M059J (cell line): ENCODE measurements at regions not wholly inside any gene's neighbourhood (a gene's known extent, or its start where the extent isn't known, plus 50 kb on each side); places are given as distances from the start of the nearest gene placed in this dataset.
"Not testable (repeated sequence)": the region's sequence is repeated elsewhere in the genome, so short reads cannot be mapped to it uniquely, and the experiment has no call there.

Experiments
- DNase-seq: peaks from one replicate; pipeline ENCODE4 v3.0.0-alpha.2; 2012; ENCODE audit warnings: low read depth

DNA sequence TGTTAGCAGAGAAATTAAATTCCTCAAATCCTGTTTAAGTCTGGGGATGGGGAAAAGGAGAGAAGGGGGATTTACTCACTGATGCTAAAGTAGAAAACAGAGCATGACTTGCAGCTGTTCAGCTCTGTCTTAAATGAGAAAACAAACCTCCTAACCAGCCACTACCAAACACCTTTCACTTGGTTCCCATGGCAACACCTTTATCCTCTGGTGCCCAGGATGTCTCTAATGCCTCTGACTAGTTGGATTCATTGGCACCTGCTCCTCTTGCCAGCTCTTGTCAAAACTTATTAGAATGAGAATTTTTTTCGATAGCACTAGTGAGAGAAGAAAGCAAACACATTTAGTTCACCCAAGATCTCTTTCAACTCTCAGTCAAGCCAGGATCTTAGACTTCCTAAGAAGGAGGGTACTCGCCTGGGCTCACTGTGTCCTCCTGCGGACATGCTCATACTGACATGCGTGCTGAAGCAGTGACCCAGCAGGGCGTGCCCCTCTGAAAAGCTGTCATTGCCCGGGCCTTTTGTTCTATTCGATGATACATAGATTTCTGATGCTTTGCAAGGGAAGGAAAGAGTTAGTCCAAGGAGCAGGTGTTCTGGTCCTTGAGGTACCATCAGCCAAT, 656.0 kb upstream of the CELF4 start:
- no peak for DNase-seq

DNA sequence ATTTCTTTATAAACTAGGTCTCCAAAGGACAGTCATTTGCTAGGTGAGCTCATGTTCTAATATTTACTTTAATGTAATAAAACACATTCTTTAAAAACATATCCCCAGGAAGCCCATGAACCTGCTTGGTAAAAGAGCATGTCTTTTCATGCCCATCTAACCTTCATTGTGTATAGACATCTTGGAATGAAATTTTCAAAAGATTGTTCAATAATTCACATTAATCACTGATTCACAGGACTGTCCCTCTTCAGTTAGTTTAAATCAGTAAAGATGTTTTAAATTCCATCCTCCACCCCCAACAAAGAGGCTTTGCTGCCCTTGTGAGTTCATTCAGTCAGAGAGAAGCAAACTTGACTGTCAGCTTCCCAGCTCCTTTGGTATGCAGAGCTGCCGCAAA, 633.4 kb upstream of the CELF4 start:
- DNase-seq = no peak

DNA sequence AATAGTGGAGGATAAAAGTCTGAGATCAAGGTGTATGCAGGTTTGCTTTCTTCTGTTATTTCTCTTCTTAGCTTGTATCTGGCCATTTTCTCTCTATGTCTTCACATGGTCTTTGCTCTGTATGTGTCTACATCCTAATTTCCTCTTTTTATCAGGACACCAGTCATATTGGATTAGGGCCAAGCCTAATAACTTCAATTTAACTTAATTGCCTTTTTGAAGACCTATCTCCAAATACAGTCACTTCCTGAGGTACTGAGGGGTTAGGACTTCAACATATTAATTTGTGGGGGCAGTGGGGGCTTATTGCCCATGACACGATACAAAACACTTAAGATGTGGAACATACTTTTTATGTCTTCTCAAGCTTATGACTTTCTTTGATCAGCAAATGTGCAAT, 632.9 kb upstream of the CELF4 start:
- DNase-seq = no peak

DNA sequence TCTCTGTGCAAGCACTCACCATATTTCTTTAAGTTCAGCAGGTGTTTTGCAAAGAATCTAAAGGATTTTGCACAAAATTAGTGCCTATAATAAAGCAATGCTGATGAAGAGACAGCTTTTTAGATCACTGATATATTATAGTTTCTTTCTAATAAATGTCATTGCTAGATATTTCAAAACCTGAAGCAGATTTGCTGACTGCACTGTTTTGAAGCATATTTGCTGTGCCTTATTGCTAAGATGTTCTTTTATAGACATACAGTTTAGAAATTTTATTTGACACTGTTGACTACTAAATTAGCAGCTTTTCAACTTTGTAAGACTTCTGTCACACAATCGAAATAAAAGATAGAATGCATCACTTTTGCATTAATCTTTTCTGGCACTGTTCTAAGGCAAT, 620.9 kb upstream of the CELF4 start:
- no peak for DNase-seq

DNA sequence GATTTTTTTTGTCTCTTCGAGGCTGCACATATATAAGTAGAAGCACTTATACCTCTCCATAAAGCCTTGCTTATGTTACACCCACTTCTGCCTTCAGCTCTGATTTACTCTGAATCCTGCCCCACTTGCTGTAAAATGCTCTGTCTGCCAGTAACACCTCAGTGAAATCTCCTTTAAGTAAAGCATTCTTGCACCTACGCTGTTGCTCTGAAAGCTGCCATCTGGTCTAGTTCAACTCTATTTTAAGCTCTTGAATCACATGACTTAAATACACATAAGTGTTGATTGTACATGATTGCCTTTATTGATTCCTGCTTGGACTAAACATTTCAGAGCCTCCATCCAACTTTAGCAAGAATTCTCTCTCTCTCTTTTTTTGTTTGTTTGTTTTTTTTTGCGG, 609.0 kb upstream of the CELF4 start:
- no peak for DNase-seq

DNA sequence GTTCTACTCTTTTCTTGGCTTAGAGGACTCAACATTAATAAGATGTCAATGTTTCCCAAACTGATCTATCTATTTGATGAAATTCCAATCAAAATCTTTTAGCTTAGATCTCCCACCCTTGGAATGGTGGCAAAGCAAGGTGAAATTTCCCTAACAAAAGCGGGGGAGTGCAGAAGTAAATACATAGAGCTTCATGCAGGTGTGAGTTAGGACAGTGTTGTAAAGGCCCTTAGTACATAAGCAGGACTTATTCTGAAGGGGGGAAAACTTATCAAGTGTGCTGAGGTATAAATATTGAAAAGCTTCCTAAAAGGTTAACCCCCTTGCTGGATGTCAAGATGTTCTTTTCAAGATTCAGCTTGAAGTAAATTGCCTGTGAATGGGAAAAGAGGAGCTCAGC, 608.6 kb upstream of the CELF4 start:
- DNase-seq = no peak

DNA sequence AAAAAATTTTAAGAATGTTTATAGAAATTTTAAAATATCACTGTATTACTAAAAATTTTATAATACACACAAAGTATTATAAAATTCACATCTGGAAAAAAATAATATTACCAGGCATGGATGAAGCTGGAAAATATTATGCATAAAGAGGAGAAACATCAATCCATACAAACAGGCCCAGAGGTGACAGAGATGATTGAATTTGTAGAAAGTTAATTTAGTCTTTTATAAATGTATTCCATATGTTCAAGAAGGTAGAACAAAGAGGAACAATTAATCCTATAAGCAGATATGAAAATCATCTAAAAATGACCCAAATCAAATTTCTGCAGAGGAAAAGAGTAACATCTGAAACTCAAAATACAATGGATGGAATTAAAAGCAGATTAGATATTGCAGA, 605.2 kb upstream of the CELF4 start:
- DNase-seq = no peak

DNA sequence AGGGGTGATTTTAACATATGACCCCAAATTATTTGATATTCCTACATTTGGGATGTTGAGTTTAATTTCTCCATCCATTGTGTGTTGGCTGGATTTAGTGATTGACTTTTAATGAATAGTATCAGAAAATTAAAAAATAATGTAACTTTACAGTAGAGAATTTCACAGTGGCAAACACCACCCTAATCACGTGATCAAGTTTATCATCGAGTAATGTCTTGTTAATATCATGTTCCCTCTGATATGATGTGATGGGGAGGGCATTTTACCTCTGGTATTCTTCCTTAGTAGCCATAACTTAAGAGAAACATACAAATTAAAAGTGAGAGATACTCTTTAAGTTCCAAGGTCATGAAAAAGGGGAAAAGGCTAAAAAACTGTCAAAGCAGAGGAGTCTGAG, 602.0 kb upstream of the CELF4 start:
- no peak for DNase-seq

DNA sequence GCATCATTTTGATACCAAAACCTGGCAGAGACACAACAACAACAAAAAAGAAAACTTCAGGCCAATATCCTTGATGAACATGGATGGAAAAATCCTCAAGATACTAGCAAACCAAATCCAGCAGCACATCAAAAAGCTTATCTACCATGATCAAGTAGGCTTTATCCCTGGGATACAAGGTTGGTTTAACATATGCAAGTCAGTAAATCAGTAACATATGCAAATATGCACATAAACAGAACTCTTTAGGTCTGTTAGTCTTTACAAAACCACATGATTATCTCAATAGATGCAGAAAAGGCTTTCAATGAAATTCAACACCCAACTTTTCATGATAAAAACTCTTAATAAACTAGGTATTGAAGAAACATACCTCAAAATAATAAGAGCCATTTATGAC, 587.5 kb upstream of the CELF4 start:
- DNase-seq = not testable (repeated sequence)

DNA sequence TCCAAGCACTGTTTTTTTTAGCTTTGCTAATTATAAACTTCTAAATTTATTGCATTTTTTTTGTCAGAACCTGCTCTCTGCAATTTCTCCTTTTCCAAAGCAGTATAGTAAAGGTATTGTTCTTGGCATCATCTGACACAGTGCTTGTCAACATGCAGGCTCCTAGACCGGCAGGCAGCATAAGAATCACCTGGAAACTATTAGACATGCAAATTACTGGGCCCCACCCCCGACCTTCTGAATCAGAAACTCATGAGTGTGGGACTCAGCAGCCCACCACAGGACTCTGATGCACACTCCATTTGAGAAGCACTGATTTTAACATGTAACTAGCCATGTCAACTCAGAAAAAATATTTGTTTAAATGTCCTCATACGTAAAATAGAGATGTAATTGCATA, 551.1 kb upstream of the CELF4 start:
- no peak for DNase-seq

DNA sequence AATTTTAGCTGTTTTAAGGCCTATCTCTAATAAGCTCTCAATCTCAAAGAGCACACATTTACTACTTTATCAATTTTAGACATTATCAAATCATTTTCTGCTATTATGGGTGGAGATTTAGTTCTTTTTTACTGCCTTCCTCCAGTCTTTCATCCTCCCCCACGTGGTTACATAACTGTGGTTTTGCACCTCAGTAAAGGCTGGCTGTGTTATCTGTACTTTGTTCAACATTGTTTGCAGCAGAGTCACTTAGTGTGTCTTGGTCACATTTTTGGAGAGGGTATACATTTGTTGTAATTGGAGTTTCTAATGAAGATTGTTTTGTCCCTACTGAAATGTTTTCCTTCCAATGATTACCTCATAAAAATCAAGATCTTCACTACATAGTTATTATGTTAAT, 549.6 kb upstream of the CELF4 start:
- DNase-seq = no peak

DNA sequence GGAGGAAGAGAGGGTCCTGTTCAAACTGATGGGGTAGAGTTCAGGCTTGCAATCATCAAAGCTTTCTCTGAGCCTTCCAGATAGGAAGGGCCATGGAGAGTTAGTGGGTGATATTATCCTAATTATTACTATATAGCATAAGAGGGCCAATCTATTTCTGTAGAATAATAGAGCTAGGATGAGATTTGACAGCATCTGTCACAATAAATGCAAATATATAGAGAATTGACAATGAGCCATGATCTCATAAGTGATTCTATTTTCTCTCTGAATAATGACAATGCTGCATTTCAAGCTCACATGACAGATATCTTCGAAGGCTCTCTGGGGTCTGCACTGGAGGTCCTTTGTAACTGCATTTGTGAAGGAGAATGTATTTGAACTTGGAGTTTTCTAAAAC, 521.9 kb upstream of the CELF4 start:
- DNase-seq = no peak

DNA sequence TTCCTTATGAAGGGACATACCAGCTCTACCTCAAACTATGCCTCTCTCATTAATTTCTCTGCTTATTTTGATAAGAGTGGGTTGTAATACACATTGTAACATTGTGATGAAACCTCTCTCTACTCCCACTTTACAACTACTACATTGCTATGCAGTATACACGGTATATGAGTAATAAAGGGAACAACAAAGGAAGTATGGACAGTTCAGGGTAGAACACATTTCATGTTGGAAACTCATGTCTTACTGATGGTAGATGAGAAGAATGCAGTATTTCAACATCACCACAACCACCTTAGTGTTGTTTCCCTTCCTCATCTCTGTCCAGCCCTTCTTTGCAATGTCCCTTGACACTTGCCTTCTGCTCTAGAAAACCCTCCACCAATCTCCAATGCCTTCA, 515.9 kb upstream of the CELF4 start:
- no peak for DNase-seq

DNA sequence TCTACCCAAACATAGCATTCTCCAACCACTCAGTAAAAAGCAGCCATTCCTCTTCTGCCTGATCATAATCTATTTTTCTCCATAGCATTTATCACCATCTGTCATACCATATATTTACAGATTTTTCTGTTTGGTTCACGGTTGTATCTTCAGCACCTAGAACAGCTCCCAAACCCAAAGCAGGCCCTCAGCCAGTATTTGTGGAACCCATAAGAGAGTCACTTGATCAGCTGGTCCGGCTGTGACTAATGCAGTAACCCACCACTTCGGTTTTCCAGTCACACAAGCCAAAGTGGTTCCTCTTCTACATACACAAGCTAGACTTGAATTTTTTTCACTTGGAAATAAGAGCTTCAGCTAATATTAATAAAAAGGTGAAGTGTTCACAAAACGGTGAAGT, 511.6 kb upstream of the CELF4 start:
- DNase-seq = peak; percentile 4

DNA sequence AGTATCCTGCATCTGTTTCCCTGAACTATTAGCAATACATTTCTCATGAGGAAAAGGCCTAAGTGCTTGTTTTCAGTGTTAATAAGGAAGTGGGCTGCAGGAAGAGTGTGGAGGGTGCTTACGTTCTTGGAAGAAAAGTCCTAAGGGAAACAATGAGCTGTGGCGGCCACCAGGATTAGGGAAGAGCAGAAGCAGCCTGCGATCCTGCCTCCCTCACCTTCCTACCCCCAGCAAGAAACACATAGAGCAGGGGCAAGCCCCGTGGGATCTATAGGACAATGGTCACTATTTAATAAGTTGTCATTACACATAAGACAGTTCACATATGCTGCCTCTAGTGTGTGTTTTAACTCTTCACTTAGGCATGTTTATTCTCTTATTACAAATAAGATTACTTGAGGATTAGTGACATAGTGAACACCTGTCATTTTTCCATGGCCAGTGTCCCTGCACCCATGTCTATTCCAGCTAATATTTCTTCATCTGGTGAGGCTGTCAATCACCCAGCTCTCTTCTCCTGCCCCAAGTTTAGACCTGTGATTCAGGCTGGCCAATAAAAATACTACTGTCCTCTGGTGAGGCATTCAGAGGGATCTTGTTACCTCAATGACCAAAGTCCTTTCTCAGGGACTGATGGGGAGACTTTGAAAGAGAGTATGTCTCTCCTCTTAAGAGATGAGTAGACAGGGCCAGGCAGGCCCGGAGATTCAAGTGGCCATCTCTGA, 510.9 kb upstream of the CELF4 start:
- no peak for DNase-seq

DNA sequence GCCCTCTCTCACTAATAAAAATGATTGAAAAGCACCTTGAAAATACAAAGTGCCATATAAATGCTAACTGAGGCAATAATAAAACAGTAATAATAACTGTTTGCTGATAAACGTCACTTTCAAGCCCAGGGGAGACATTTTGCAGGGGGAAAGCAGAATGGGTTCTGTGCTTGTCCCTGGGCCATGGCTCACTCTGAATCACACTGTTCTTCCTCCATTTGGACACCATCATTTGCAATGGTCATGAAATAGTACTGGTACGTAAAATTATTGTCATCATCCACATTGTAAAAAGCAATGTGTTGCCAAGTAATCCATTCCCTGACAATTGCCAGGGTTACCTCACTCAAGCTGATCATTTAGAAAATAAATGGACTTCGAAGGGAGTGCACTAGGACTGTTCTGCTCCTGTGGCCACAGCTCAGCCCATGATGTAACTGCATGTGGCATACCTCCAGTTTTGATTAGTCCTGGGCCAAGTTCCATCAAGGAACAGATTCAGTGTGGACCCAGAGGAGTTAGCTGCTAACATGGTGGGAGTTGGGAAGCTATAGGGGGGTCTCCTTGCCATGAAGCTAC, 508.8 kb upstream of the CELF4 start:
- no peak for DNase-seq

DNA sequence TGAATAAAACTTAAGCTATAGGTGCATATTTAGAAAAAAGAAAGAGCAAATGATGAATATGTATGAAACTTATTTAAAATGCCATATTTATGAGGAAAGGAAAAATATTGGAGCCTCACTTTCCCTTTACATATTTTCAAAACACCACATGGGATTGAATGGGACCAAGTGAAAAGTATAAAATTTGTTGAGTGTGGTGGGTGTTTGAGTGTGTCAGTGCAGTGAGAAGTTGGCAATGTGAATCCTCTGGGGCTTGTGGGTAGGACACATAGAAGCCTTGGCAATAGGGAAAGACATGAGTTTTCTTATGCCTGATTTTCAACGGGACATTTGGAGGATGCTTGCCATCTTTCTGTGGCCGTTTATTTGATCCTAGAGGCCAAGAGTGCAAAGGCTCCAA, 502.2 kb upstream of the CELF4 start:
- no peak for DNase-seq

DNA sequence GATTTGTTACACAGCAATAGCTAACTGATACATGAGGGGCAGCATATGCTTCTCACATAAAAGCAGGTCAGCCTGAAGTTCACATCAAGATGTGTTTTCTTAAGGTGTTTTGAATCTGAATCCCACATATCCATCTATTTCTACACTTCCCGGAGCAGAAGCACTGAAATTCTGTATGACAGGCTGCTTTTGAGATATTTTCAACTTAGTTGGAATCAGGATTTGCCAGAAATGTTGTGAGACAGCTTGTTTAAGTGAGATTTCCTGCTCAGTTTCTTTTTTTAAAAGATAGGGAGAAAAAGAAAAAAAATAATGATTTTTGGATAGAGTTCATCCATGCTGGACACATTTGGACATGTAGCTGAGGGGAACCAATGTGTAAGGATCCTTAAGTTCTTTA, 501.5 kb upstream of the CELF4 start:
- no peak for DNase-seq

DNA sequence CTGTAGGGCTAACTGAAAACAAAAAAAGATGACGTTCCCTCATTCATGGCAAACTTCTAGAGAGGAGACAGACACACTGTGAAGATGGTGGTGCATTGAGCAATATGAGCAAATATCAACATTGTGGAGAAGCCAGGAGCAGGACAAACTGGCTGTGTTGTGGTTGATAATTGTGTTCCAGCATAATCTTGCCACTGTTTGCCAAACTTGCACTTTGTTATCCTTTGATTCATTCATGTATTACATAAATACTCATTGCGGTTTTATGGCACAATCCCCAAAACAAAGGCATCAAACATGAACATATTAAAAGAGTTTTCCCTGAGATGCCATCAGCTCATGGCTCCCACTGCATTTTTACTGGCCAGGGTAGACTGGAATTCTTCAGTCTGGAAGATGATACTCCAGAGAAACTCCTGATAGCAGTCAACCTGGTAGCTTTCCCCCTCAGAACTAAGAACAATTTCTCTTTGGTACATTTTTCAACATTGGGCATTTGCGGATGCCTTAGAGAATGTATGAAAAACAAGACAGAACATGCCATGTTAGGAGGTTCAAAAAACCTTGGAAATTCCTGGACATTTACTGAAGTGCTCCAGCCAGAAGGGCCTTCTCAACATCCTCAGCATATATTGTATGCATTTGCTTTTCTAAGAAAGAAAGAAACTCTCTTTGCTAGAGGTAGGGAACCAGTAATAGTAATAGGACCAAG, 487.4 kb upstream of the CELF4 start:
- DNase-seq = no peak

DNA sequence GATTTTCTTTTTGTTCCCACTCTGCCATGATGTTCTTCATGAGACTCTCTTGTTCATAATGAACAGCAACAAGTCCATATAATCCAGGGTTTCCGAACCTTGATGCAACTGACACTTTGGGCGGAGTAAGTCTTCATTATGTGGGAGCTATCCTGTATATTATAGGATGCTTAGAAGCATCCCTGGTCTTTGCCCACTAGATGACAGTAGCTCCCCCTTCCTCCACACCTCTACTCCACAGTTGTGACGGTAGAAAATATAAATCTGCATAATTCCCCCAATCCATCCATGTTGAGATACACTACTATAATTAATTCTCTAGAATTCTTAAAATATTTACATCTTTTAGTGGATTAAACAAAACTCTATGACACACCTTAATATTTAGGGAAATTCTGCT, 482.2 kb upstream of the CELF4 start:
- no peak for DNase-seq

DNA sequence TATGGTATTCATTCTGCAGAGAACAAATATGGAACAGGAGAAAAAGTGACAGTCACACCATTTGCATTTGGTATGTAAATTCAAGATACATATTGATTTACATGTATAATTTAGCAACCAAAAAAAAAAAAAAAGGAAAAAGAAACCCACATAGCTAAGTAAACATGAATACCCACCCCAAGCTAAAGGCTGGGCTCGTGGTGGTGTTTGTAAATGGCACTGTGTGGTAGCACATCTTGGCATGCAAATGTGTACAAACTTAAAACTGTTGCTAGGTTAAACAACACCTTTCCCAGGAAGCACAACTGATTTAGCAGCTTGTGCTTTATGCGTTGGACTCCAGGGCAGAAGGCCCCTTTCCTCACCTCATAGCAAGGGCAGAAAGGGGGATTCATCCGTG, 481.1 kb upstream of the CELF4 start:
- no peak for DNase-seq

DNA sequence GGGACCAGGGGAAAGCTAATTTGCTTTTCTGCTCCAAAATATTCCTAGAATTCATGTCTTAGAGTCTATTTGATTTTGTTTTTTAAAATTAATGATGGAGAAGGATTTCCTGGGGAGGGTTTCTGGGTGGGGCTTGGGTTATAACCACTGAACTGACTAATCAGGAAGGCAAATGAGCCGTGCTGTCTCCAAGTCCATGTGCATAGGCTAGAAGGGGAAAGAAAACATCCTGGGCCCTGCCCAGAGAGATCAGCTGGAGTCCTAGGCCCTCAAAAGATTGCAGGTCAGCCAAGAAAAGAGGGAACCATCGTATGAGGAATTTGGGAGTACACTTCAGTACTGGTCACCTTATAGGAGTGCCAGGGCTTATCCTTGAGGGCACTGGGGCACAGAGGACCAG, 480.2 kb upstream of the CELF4 start:
- DNase-seq = no peak
